GM19468 (cell line): ENCODE measurements at regions not wholly inside any gene's neighbourhood (a gene's known extent, or its start where the extent isn't known, plus 50 kb on each side); places are given as distances from the start of the nearest gene placed in this dataset.
"Not testable (repeated sequence)": the region's sequence is repeated elsewhere in the genome, so short reads cannot be mapped to it uniquely, and the experiment has no call there.

Experiments
- ATAC-seq: cut with Tn5 transposase; IDR thresholded peaks from one replicate; pipeline ENCODE4 v1.9.1; 2021; ENCODE audit warnings: mild to moderate bottlenecking, moderate library complexity, moderate number of reproducible peaks; ENCODE audit not compliant: unreplicated experiment; ENCODE audit errors: extremely low read depth

GRCh38 chr20:54323227-54323734 is 115.4 kb downstream of the PFDN4 start:
- no peak for ATAC-seq

GRCh38 chr20:54324041-54324440 is 116.2 kb downstream of the PFDN4 start:
- ATAC-seq, result no peak

GRCh38 chr20:54324652-54325285 is 116.9 kb downstream of the PFDN4 start:
- ATAC-seq, result no peak

GRCh38 chr20:54335299-54335698 is 127.4 kb downstream of the PFDN4 start:
- ATAC-seq, result no peak

GRCh38 chr20:54337144-54337543 is 129.3 kb downstream of the PFDN4 start:
- ATAC-seq, result no peak

GRCh38 chr20:54339093-54339492 is 131.2 kb downstream of the PFDN4 start:
- no peak for ATAC-seq

- no peak for ATAC-seq
These were observed 132.3 kb downstream of the PFDN4 start for GRCh38 chr20:54340206-54340605.

- ATAC-seq, result no peak
These were observed 132.8 kb downstream of the PFDN4 start for GRCh38 chr20:54340667-54341081.

- ATAC-seq, result no peak
These were observed 133.0 kb upstream of the DOK5 start for GRCh38 chr20:54342258-54342920.

GRCh38 chr20:54343099-54343498 is 132.3 kb upstream of the DOK5 start:
- no peak for ATAC-seq

GRCh38 chr20:54343634-54344033 is 131.8 kb upstream of the DOK5 start:
- no peak for ATAC-seq

- no peak for ATAC-seq
These were observed 130.6 kb upstream of the DOK5 start for GRCh38 chr20:54344832-54345231.

GRCh38 chr20:54345301-54345724 is 130.1 kb upstream of the DOK5 start:
- ATAC-seq, result peak; percentile 33

GRCh38 chr20:54345821-54346220 is 129.6 kb upstream of the DOK5 start:
- no peak for ATAC-seq

GRCh38 chr20:54346276-54346675 is 129.1 kb upstream of the DOK5 start:
- ATAC-seq, result no peak

- no peak for ATAC-seq
These were observed 128.1 kb upstream of the DOK5 start for GRCh38 chr20:54347166-54347833.

GRCh38 chr20:54350415-54350814 is 125.0 kb upstream of the DOK5 start:
- ATAC-seq, result no peak

- no peak for ATAC-seq
These were observed 123.8 kb upstream of the DOK5 start for GRCh38 chr20:54351371-54352136.

GRCh38 chr20:54352541-54352940 is 122.9 kb upstream of the DOK5 start:
- ATAC-seq, result not testable (repeated sequence)

- no peak for ATAC-seq
These were observed 122.1 kb upstream of the DOK5 start for GRCh38 chr20:54353292-54353691.
